H9 (cell line): ENCODE measurements at regions not wholly inside any gene's neighbourhood (a gene's known extent, or its start where the extent isn't known, plus 50 kb on each side); places are given as distances from the start of the nearest gene placed in this dataset.

ENCODE experiments used
- DNase-seq: peaks from one replicate; pipeline ENCODE4 v3.0.0-alpha.2; 2017
- H2AFZ ChIP-seq: one replicate; pipeline ENCODE4 v1.6.1; 2013; ENCODE audit warnings: mild to moderate bottlenecking, low read length, control low read depth, moderate library complexity
- H2AK5ac ChIP-seq: 2 replicates; pipeline ENCODE4 v1.6.1; 2013; ENCODE audit warnings: low read length, control low read depth, mixed read lengths; ENCODE audit not compliant: insufficient read length
- H2BK120ac ChIP-seq: one replicate; pipeline ENCODE4 v1.6.1; 2013; ENCODE audit warnings: low read depth, mild to moderate bottlenecking, low read length, control low read depth, inconsistent platforms; ENCODE audit not compliant: poor library complexity, severe bottlenecking
- H2BK12ac ChIP-seq: 2 replicates; pipeline ENCODE4 v1.6.1; 2013; ENCODE audit warnings: low read length, control low read depth, mixed read lengths, low read depth; ENCODE audit not compliant: insufficient read length
- H2BK15ac ChIP-seq: 2 replicates; pipeline ENCODE4 v1.6.1; 2013; ENCODE audit warnings: low read depth, low read length, control low read depth
- H2BK20ac ChIP-seq: one replicate; pipeline ENCODE4 v1.6.1; 2013; ENCODE audit warnings: low read depth, mild to moderate bottlenecking, low read length, control low read depth, inconsistent platforms; ENCODE audit not compliant: poor library complexity, severe bottlenecking
- H2BK5ac ChIP-seq: 2 replicates; pipeline ENCODE4 v1.6.1; 2013; ENCODE audit warnings: low read length, control low read depth, mixed read lengths; ENCODE audit not compliant: insufficient read length
- H3K14ac ChIP-seq: 2 replicates; pipeline ENCODE4 v1.6.1; 2013; ENCODE audit warnings: low read length, control low read depth; ENCODE audit not compliant: insufficient read depth
- H3K18ac ChIP-seq: 2 replicates; pipeline ENCODE4 v1.6.1; 2013; ENCODE audit warnings: low read depth, mild to moderate bottlenecking, mixed read lengths, low read length, control low read depth; ENCODE audit not compliant: insufficient read length
- H3K23ac ChIP-seq: 2 replicates; pipeline ENCODE4 v1.6.1; 2013; ENCODE audit warnings: low read length, control low read depth, mixed read lengths, low read depth; ENCODE audit not compliant: insufficient read length
- H3K23me2 ChIP-seq: 2 replicates; pipeline ENCODE4 v1.6.1; 2013; ENCODE audit warnings: low read depth, mild to moderate bottlenecking, mixed read lengths, low read length, control low read depth; ENCODE audit not compliant: insufficient read length, poor library complexity, severe bottlenecking
- H3K27ac ChIP-seq: 2 replicates; pipeline ENCODE4 v1.5.1; 2013; ENCODE audit warnings: low read length, control low read depth, mixed read lengths, low read depth; ENCODE audit not compliant: insufficient read length
- H3K27me3 ChIP-seq: 2 replicates; pipeline ENCODE4 v1.6.1; 2013; ENCODE audit warnings: low read length, control low read depth, inconsistent platforms; ENCODE audit not compliant: insufficient read depth
- H3K4ac ChIP-seq: 2 replicates; pipeline ENCODE4 v1.6.1; 2013; ENCODE audit warnings: low read depth, mild to moderate bottlenecking, control low read depth, inconsistent platforms, low read length, moderate library complexity
- H3K4me1 ChIP-seq: 2 replicates; pipeline ENCODE4 v1.6.1; 2013; ENCODE audit warnings: low read length, control low read depth, inconsistent platforms; ENCODE audit not compliant: insufficient read depth
- H3K4me2 ChIP-seq: 2 replicates; pipeline ENCODE4 v1.6.1; 2013; ENCODE audit warnings: low read length, control low read depth, mixed read lengths; ENCODE audit not compliant: insufficient read length, insufficient read depth
- H3K56ac ChIP-seq: 2 replicates; pipeline ENCODE4 v1.6.1; 2013; ENCODE audit warnings: low read depth, mild to moderate bottlenecking, mixed read lengths, low read length, control low read depth; ENCODE audit not compliant: insufficient read length
- H3K79me1 ChIP-seq: 2 replicates; pipeline ENCODE4 v1.6.1; 2013; ENCODE audit warnings: low read depth, mild to moderate bottlenecking, moderate library complexity, low read length, control low read depth, inconsistent platforms; ENCODE audit not compliant: insufficient read depth, poor library complexity, severe bottlenecking
- H3K79me2 ChIP-seq: 2 replicates; pipeline ENCODE4 v1.6.1; 2013; ENCODE audit warnings: low read length, control low read depth, inconsistent platforms; ENCODE audit not compliant: insufficient read depth
- H3K9ac ChIP-seq: 2 replicates; pipeline ENCODE4 v1.6.1; 2013; ENCODE audit warnings: low read length, control low read depth, mixed read lengths; ENCODE audit not compliant: insufficient read length; ENCODE audit errors: extremely low read depth
- H3K9me3 ChIP-seq: one replicate; pipeline ENCODE4 v1.6.1; 2013; ENCODE audit warnings: low read depth, low read length, inconsistent platforms; ENCODE audit not compliant: control insufficient read depth
- H3T11ph ChIP-seq: one replicate; pipeline ENCODE4 v1.6.1; 2013; ENCODE audit warnings: mild to moderate bottlenecking, low read length, control low read depth, inconsistent platforms
- H4K20me1 ChIP-seq: one replicate; pipeline ENCODE4 v1.6.1; 2013; ENCODE audit not compliant: control insufficient read depth, insufficient read length, insufficient read depth
- H4K5ac ChIP-seq: 2 replicates; pipeline ENCODE4 v1.6.1; 2013; ENCODE audit warnings: low read depth, mild to moderate bottlenecking, mixed read lengths, low read length, control low read depth; ENCODE audit not compliant: insufficient read length
- H4K8ac ChIP-seq: replicated peaks from 2 replicates; pipeline ENCODE4 v1.6.1; 2013; ENCODE audit warnings: low read length, control low read depth, mixed read lengths, low read depth; ENCODE audit not compliant: insufficient read length
- H4K91ac ChIP-seq: 2 replicates; pipeline ENCODE4 v1.6.1; 2013; ENCODE audit warnings: low read depth, mild to moderate bottlenecking, moderate library complexity, mixed read lengths, low read length, control low read depth; ENCODE audit not compliant: insufficient read length
- H3K27ac Mint-ChIP-seq, 3 experiments: 2 replicates in 2 of 3; 3 replicates in 1 of 3; pipeline ENCODE4 v1.8.0; 2020 to 2021; ENCODE audit warnings: mixed read lengths in 3 of 3, mild to moderate bottlenecking in 1 of 3, moderate library complexity in 1 of 3
- H3K27me3 Mint-ChIP-seq: 2 replicates; pipeline ENCODE4 v1.8.0; 2021; ENCODE audit warnings: low read depth, mild to moderate bottlenecking, moderate library complexity, mixed read lengths
- H3K36me3 Mint-ChIP-seq, 3 experiments: 2 replicates in 2 of 3; 3 replicates in 1 of 3; pipeline ENCODE4 v1.8.0; 2020 to 2021; ENCODE audit warnings: low read depth in 3 of 3, mixed read lengths in 3 of 3; ENCODE audit not compliant: insufficient read depth in 1 of 3
- H3K4me1 Mint-ChIP-seq, 2 experiments: 2 replicates each; pipeline ENCODE4 v1.8.0; 2020; ENCODE audit warnings: mixed read lengths in 2 of 2
- H3K4me3 Mint-ChIP-seq, 2 experiments: 2 replicates in 1 of 2; 3 replicates in 1 of 2; pipeline ENCODE4 v1.8.0; 2020 to 2021; ENCODE audit warnings: mild to moderate bottlenecking in 2 of 2, mixed read lengths in 2 of 2, moderate library complexity in 1 of 2
- H3K9me3 Mint-ChIP-seq, 2 experiments: 2 replicates in 1 of 2; 3 replicates in 1 of 2; pipeline ENCODE4 v1.8.0; 2020; ENCODE audit warnings: mild to moderate bottlenecking in 2 of 2, mixed read lengths in 2 of 2, moderate library complexity in 1 of 2
- CTCF ChIP-seq: fragments of 200-600 bp; sonication (generic); conservative IDR thresholded peaks from 3 replicates; pipeline ENCODE4 v1.8.0; 2021; ENCODE audit warnings: antibody characterized with exemption, mild to moderate bottlenecking
- WGBS: extraction: QIAGEN DNeasy Blood & Tissue Kit; methylation state at CpG from one replicate; pipeline ENCODE4 v1.1.7; 2013; ENCODE audit warnings: missing lambda C conversion rate, low lambda C conversion rate, mixed read lengths; ENCODE audit not compliant: insufficient read length; ENCODE audit errors: extremely low coverage; 5-methylcytosine and 5-hydroxymethylcytosine counted together

- Histone ChIP-seq H3K4ac (no peak overlapping the region), H2BK12ac (no peak overlapping the region), H4K91ac (no peak overlapping the region), H3K79me2 (no peaks in the 10 kb centered on the region), H3K27ac (no peak overlapping the region), H3K9ac (no peak overlapping the region), H2BK20ac (no peak overlapping the region), H3K23ac (no peak overlapping the region), H2BK120ac (no peak overlapping the region), H3K56ac (no peak overlapping the region), H4K20me1 (no peaks in the 10 kb centered on the region), H3K14ac (no peak overlapping the region), H3K79me1 (no peaks in the 10 kb centered on the region), H3T11ph (no peak overlapping the region), H2AK5ac (no peak overlapping the region), H4K8ac (no peak overlapping the region), H3K9me3 (no peaks in the 10 kb centered on the region), H2BK15ac (no peak overlapping the region), H3K18ac (no peak overlapping the region), H3K4me2 (no peak overlapping the region), H2BK5ac (no peak overlapping the region), H3K27me3 (no peaks in the 10 kb centered on the region), H3K23me2 (no peaks in the 10 kb centered on the region), H3K4me1 (no peaks in the 10 kb centered on the region), H2AFZ (no peak overlapping the region), H4K5ac (no peak overlapping the region)
- Mint-ChIP-seq H3K4me1 (no peaks in the 10 kb centered on the region), H3K4me3 (no peak overlapping the region), H3K27ac (no peak overlapping the region), H3K9me3 (no peaks in the 10 kb centered on the region; a peak in 1 of 5 replicates), H3K27me3 (no peaks in the 10 kb centered on the region), H3K36me3 (no peaks in the 10 kb centered on the region)
- no peak for TF ChIP-seq CTCF
- no peak for DNase-seq
- no CpG with 5 or more reads among the region's 2 CpGs for WGBS
Observed at GRCh38 chr5:53327811-53328334, 152.6 kb upstream of the FST start.
